GM08714 (cell line): ENCODE measurements at regions not wholly inside any gene's neighbourhood (a gene's known extent, or its start where the extent isn't known, plus 50 kb on each side); places are given as distances from the start of the nearest gene placed in this dataset.

Experiments
- H3K4me3 ChIP-seq: fragments of 200-500 bp; sonication (Bioruptor generic); 2 replicates; pipeline ENCODE4 v1.5.1; 2014; ENCODE audit warnings: mild to moderate bottlenecking, low read length, inconsistent platforms
- ZNF274 ChIP-seq: IDR thresholded peaks from 2 replicates; pipeline ENCODE4 v1.6.1; 2012; ENCODE audit warnings: mild to moderate bottlenecking, low read depth, low read length

- TF ChIP-seq ZNF274: no peak
- H3K4me3 ChIP-seq: no peak overlapping the region
Observed at GRCh38 chr20:61125076-61125475, 127.0 kb upstream of the CDH4 start.

GRCh38 chr20:61125546-61126180 is 126.4 kb upstream of the CDH4 start:
- TF ChIP-seq ZNF274: no peak
- H3K4me3 ChIP-seq: no peak overlapping the region

- no peak for TF ChIP-seq ZNF274
- H3K4me3 ChIP-seq: no peak overlapping the region
Observed at GRCh38 chr20:61126369-61127195, 125.5 kb upstream of the CDH4 start.

GRCh38 chr20:61127311-61128039 is 124.6 kb upstream of the CDH4 start:
- no peak for TF ChIP-seq ZNF274
- no peak overlapping the region for H3K4me3 ChIP-seq

- TF ChIP-seq ZNF274: no peak
- no peak overlapping the region for H3K4me3 ChIP-seq
Observed at GRCh38 chr20:61128701-61129269, 123.3 kb upstream of the CDH4 start.

GRCh38 chr20:61129311-61129710 is 122.8 kb upstream of the CDH4 start:
- no peak overlapping the region for H3K4me3 ChIP-seq
- TF ChIP-seq ZNF274: no peak

GRCh38 chr20:61130156-61130555 is 121.9 kb upstream of the CDH4 start:
- TF ChIP-seq ZNF274: no peak
- no peak overlapping the region for H3K4me3 ChIP-seq

- no peak for TF ChIP-seq ZNF274
- no peak overlapping the region for H3K4me3 ChIP-seq
Observed at GRCh38 chr20:61131944-61132343, 120.1 kb upstream of the CDH4 start.

GRCh38 chr20:61133611-61134010 is 118.5 kb upstream of the CDH4 start:
- TF ChIP-seq ZNF274: no peak
- no peak overlapping the region for H3K4me3 ChIP-seq

- H3K4me3 ChIP-seq: no peak overlapping the region
- TF ChIP-seq ZNF274: no peak
Observed at GRCh38 chr20:61134296-61135030, 117.6 kb upstream of the CDH4 start.

GRCh38 chr20:61135266-61135665 is 116.8 kb upstream of the CDH4 start:
- TF ChIP-seq ZNF274: no peak
- H3K4me3 ChIP-seq: no peak overlapping the region

- no peak for TF ChIP-seq ZNF274
- no peak overlapping the region for H3K4me3 ChIP-seq
Observed at GRCh38 chr20:61135968-61136367, 116.1 kb upstream of the CDH4 start.

GRCh38 chr20:61138566-61138965 is 113.5 kb upstream of the CDH4 start:
- no peak overlapping the region for H3K4me3 ChIP-seq
- no peak for TF ChIP-seq ZNF274

GRCh38 chr20:61139031-61139430 is 113.0 kb upstream of the CDH4 start:
- H3K4me3 ChIP-seq: no peak overlapping the region
- no peak for TF ChIP-seq ZNF274
